ENCODE measurements at regions not wholly inside any gene's neighbourhood (a gene's known extent, or its start where the extent isn't known, plus 50 kb on each side); places are given as distances from the start of the nearest gene placed in this dataset.

- TF ChIP-seq CTCF (IDR thresholded peaks at IDR 0.05; ENCODE audit: low read depth, low read length, missing control alignments) = no peak
- Histone ChIP-seq H3K36me3 (replicated peaks) (no peaks in the 10 kb centered on the region), H3K4me3 (ENCODE audit: low read depth, low read length) (no peak overlapping the region), H3K27ac (no peak overlapping the region), H3K27me3 (replicated peaks) (no peaks in the 10 kb centered on the region)
- DNase-seq = no peak
- in situ Hi-C loops (cut with HindIII; ENCODE audit: low pct_ligation_motif_present, low sequenced_read_pairs) = no loop called here
These were observed 114.6 kb upstream of the ADGRL3 start for GRCh38 chr4:61085534-61085933.

- no peak for TF ChIP-seq CTCF (IDR thresholded peaks at IDR 0.05; ENCODE audit: low read depth, low read length, missing control alignments)
- in situ Hi-C loops (cut with HindIII; ENCODE audit: low pct_ligation_motif_present, low sequenced_read_pairs) = no loop called here
- no peak for DNase-seq
- no peak overlapping the region for H3K27ac ChIP-seq
- H3K4me3 ChIP-seq (ENCODE audit: low read depth, low read length) = no peak overlapping the region
- H3K36me3 ChIP-seq (replicated peaks) = no peaks in the 10 kb centered on the region
- no peaks in the 10 kb centered on the region for H3K27me3 ChIP-seq (replicated peaks)
These were observed 113.8 kb upstream of the ADGRL3 start for GRCh38 chr4:61086357-61086756.

- TF ChIP-seq CTCF (IDR thresholded peaks at IDR 0.05; ENCODE audit: low read depth, low read length, missing control alignments) = no peak
- no peak overlapping the region for H3K27ac ChIP-seq
- no peak overlapping the region for H3K4me3 ChIP-seq (ENCODE audit: low read depth, low read length)
- H3K27me3 ChIP-seq (replicated peaks) = no peaks in the 10 kb centered on the region
- DNase-seq = no peak
- no peaks in the 10 kb centered on the region for H3K36me3 ChIP-seq (replicated peaks)
- in situ Hi-C loops (cut with HindIII; ENCODE audit: low pct_ligation_motif_present, low sequenced_read_pairs) = no loop called here
These were observed 113.1 kb upstream of the ADGRL3 start for GRCh38 chr4:61086979-61087378.

GRCh38 chr4:61094854-61095598 is 105.1 kb upstream of the ADGRL3 start:
- in situ Hi-C loops (cut with HindIII; ENCODE audit: low pct_ligation_motif_present, low sequenced_read_pairs) = no loop called here
- Histone ChIP-seq H3K27ac (no peak overlapping the region), H3K36me3 (replicated peaks) (no peaks in the 10 kb centered on the region), H3K27me3 (replicated peaks) (no peaks in the 10 kb centered on the region), H3K4me3 (ENCODE audit: low read depth, low read length) (no peak overlapping the region)
- DNase-seq = no peak
- no peak for TF ChIP-seq CTCF (IDR thresholded peaks at IDR 0.05; ENCODE audit: low read depth, low read length, missing control alignments)

- no peak overlapping the region for H3K27ac ChIP-seq
- in situ Hi-C loops (cut with HindIII; ENCODE audit: low pct_ligation_motif_present, low sequenced_read_pairs) = no loop called here
- TF ChIP-seq CTCF (IDR thresholded peaks at IDR 0.05; ENCODE audit: low read depth, low read length, missing control alignments) = no peak
- DNase-seq = no peak
- no peak overlapping the region for H3K4me3 ChIP-seq (ENCODE audit: low read depth, low read length)
- H3K27me3 ChIP-seq (replicated peaks) = no peaks in the 10 kb centered on the region
- H3K36me3 ChIP-seq (replicated peaks) = no peaks in the 10 kb centered on the region
These were observed 71.4 kb upstream of the ADGRL3 start for GRCh38 chr4:61128682-61129081.

- Histone ChIP-seq H3K27ac (no peak overlapping the region), H3K27me3 (replicated peaks) (no peaks in the 10 kb centered on the region), H3K36me3 (replicated peaks) (no peaks in the 10 kb centered on the region), H3K4me3 (ENCODE audit: low read depth, low read length) (no peak overlapping the region)
- no peak for DNase-seq
- TF ChIP-seq CTCF (IDR thresholded peaks at IDR 0.05; ENCODE audit: low read depth, low read length, missing control alignments) = no peak
- in situ Hi-C loops (cut with HindIII; ENCODE audit: low pct_ligation_motif_present, low sequenced_read_pairs) = no loop called here
These were observed 70.2 kb upstream of the ADGRL3 start for GRCh38 chr4:61129971-61130370.
